ENCODE measurements at regions not wholly inside any gene's neighbourhood (a gene's known extent, or its start where the extent isn't known, plus 50 kb on each side); places are given as distances from the start of the nearest gene placed in this dataset.

DNA sequence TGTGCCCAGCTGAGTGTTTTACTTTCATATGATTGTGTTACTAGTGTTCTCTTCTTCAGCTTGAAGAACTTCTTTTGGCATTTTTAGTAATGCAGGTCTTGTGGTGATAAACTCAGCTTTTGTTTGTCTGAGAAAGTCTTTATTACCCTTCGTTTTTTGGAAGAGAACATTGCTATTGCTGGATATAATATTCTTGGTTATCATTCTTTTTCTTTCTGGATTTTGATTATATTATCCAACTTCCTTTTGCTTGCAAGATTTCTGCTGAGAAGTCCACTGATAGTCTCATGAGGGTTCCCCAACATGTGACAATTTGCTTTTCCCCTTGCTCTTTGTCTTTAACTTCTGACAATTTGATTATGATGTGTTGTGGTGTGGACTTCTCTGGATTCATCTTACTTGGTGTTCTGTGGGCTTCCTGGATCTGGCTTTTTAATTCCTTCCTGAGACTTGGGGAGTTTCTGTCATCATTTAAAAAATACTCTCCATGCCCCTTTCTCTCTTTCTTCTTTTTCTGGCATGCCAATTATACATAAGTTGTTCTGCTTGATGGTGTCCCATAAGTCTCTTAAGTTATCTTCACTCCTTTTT is 416.8 kb downstream of the CCDC91 start:
- Histone ChIP-seq H3K4me1 (no peaks in the 10 kb centered on the region), H3K9me3 (peaks cover 18 to 28% of the 10 kb centered on the region in 2 donors), H3K36me3 (no peaks in the 10 kb centered on the region), H3K27ac (no peak overlapping the region), H3K4me3 (no peak overlapping the region), H3K27me3 (no peaks in the 10 kb centered on the region)
- intact Hi-C loops (cut with DNase I; ENCODE audit: low total_unique reads): no loop called here
- DNase-seq (ENCODE audit: low spot score in 2 of 2): no peak
- TF ChIP-seq POLR2AphosphoS5 (IDR thresholded peaks at IDR 0.05): no peak
- TF ChIP-seq, protein P1, sequence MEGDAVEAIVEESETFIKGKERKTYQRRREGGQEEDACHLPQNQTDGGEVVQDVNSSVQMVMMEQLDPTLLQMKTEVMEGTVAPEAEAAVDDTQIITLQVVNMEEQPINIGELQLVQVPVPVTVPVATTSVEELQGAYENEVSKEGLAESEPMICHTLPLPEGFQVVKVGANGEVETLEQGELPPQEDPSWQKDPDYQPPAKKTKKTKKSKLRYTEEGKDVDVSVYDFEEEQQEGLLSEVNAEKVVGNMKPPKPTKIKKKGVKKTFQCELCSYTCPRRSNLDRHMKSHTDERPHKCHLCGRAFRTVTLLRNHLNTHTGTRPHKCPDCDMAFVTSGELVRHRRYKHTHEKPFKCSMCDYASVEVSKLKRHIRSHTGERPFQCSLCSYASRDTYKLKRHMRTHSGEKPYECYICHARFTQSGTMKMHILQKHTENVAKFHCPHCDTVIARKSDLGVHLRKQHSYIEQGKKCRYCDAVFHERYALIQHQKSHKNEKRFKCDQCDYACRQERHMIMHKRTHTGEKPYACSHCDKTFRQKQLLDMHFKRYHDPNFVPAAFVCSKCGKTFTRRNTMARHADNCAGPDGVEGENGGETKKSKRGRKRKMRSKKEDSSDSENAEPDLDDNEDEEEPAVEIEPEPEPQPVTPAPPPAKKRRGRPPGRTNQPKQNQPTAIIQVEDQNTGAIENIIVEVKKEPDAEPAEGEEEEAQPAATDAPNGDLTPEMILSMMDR (IDR thresholded peaks at IDR 0.05): no peak
- TF ChIP-seq POLR2A (IDR thresholded peaks at IDR 0.05): no peak

DNA sequence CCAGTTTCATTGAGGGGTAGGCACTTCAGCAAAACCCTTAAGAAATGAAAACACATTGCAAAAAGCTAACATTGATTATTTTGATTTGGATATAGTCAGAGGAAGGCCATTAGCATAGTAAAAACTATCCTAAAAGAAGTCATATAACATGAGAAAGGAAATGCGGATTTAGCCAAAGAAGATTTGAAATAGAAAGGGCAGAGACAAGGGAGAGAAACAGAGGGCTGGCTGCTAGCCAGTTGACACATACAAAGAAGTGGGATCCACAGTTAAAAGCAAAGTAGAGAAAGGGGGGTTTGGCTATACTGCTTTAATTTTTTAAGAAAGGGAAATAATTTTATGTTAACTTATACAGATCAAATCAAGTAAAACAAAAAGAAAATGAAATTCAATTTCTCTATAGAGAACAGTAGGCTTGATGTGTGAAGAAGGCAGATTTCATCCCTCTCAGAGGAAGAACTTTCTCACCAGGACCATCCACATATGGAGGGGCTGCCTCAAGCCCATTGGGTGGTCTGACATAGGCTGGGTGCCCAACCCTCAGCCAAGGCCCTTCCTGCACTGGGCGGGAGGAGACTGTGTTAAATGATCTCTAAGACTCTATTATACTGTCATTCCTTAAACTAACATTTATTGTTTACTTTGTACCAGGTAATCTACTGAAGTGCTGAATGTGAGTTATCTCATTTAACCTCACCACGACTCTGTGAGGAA is 420.3 kb downstream of the CCDC91 start:
- H3K9me3 ChIP-seq: peaks cover 18 to 28% of the 10 kb centered on the region in 2 donors
- H3K4me3 ChIP-seq: no peak overlapping the region
- no peaks in the 10 kb centered on the region for H3K4me1 ChIP-seq
- peak overlapping the region; percentile 45 to 77 for H3K27ac ChIP-seq
- no peaks in the 10 kb centered on the region for H3K36me3 ChIP-seq
- no peaks in the 10 kb centered on the region for H3K27me3 ChIP-seq
- intact Hi-C loops (cut with DNase I; ENCODE audit: low total_unique reads): no loop called here
- no peak for DNase-seq (ENCODE audit: low spot score in 2 of 2)
- TF ChIP-seq, protein P1 (IDR thresholded peaks at IDR 0.05): no peak
- no peak for TF ChIP-seq POLR2A (IDR thresholded peaks at IDR 0.05)
- TF ChIP-seq POLR2AphosphoS5 (IDR thresholded peaks at IDR 0.05): no peak

DNA sequence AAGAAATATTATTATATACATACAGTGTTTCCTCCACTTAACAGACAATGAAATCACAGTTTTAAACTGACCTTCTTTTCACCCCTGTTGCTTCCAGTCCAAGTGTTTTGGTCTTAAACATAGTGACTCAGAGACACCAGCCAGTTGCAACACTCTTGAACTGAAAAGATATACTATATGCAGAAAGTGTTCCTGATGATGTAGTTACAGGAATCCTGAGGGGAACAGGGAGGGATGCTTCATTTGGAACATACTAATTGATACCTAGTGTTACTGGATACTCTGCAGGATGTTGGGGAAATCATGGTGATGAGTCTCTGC is 420.8 kb downstream of the CCDC91 start:
- no peak for DNase-seq (ENCODE audit: low spot score in 2 of 2)
- peak overlapping the region; percentile 64 to 77 for H3K27ac ChIP-seq
- no peak for TF ChIP-seq POLR2AphosphoS5 (IDR thresholded peaks at IDR 0.05)
- TF ChIP-seq, protein P1 (IDR thresholded peaks at IDR 0.05): no peak
- no peak for TF ChIP-seq POLR2A (IDR thresholded peaks at IDR 0.05)
- H3K36me3 ChIP-seq: no peaks in the 10 kb centered on the region
- no peaks in the 10 kb centered on the region for H3K27me3 ChIP-seq
- intact Hi-C loops (cut with DNase I; ENCODE audit: low total_unique reads): no loop called here
- peaks cover 16 to 27% of the 10 kb centered on the region in 2 donors for H3K9me3 ChIP-seq
- H3K4me3 ChIP-seq: no peak overlapping the region
- no peaks in the 10 kb centered on the region for H3K4me1 ChIP-seq

DNA sequence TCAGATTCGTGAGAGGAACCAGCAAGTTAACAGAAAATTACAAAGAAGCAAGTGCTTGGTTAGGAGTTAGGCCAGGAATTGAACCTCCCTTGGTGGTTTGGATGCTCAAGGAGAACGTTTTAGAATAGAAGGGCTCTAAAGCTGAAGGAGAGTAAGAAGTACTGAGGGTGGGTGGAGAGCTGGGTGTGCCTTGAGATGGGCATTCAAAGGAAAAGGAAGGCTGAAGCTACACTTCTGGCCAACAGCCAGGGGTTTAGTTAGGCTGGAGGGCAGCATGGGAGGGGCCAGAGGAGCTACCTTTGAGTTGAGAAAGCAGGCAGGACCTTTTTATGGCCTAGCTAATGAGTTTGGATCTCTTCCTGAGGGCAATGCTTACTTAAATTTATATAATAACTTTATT is 421.2 kb downstream of the CCDC91 start:
- Histone ChIP-seq H3K27me3 (no peaks in the 10 kb centered on the region), H3K27ac (peak overlapping the region; percentile 64 to 77), H3K4me3 (no peak overlapping the region), H3K9me3 (peaks cover 16 to 24% of the 10 kb centered on the region in 2 donors), H3K4me1 (no peaks in the 10 kb centered on the region), H3K36me3 (no peaks in the 10 kb centered on the region)
- TF ChIP-seq POLR2AphosphoS5 (IDR thresholded peaks at IDR 0.05) (no peak), POLR2A (IDR thresholded peaks at IDR 0.05) (no peak)
- TF ChIP-seq, protein P1 (IDR thresholded peaks at IDR 0.05): no peak
- intact Hi-C loops (cut with DNase I; ENCODE audit: low total_unique reads): no loop called here
- DNase-seq (ENCODE audit: low spot score in 2 of 2): no peak

DNA sequence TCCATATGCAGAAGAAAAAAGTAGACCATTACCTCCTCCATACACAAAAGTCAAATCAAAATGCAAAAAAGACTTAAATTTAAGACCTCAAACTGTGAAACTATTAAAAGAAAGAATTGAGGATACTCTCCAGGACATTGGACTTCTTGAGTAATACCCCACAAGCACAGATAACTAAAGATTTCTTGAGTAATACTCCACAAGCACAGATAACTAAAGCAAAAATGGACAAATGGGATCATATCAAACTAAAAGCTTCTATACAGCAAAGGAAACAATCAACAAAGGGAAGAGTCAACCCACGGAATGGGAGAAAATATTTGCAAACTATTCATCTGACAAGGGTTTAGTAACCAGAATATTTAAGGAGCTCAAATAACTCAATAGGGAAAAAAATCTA is 427.9 kb downstream of the CCDC91 start:
- H3K36me3 ChIP-seq: no peaks in the 10 kb centered on the region
- H3K4me1 ChIP-seq: no peaks in the 10 kb centered on the region
- no peak for TF ChIP-seq POLR2AphosphoS5 (IDR thresholded peaks at IDR 0.05)
- TF ChIP-seq, protein P1 (IDR thresholded peaks at IDR 0.05): no peak
- no peak for TF ChIP-seq POLR2A (IDR thresholded peaks at IDR 0.05)
- H3K27me3 ChIP-seq: no peaks in the 10 kb centered on the region
- peaks cover 0 to 5% of the 10 kb centered on the region in 2 donors for H3K9me3 ChIP-seq
- H3K27ac ChIP-seq: no peak overlapping the region
- intact Hi-C loops (cut with DNase I; ENCODE audit: low total_unique reads): no loop called here
- DNase-seq (ENCODE audit: low spot score in 2 of 2): no peak
- H3K4me3 ChIP-seq: no peak overlapping the region
